Kidney epithelial cell (primary cell): ENCODE measurements at regions not wholly inside any gene's neighbourhood (a gene's known extent, or its start where the extent isn't known, plus 50 kb on each side); places are given as distances from the start of the nearest gene placed in this dataset.
A peak's percentile ranks its signal among the peaks of the same experiment; 100 is the strongest.

ENCODE experiments used
- DNase-seq: peaks from one replicate; pipeline ENCODE4 v3.0.0-alpha.2; 2010; ENCODE audit warnings: low read depth
- H3K27me3 ChIP-seq: 2 replicates; pipeline ENCODE4 v1.6.0; 2011; ENCODE audit warnings: low read length; ENCODE audit not compliant: control insufficient read depth, insufficient read depth
- H3K36me3 ChIP-seq: 2 replicates; pipeline ENCODE4 v1.5.1; 2011; ENCODE audit warnings: low read length; ENCODE audit not compliant: control insufficient read depth, insufficient read depth
- H3K4me3 ChIP-seq: 2 replicates; pipeline ENCODE4 v1.5.1; 2011; ENCODE audit warnings: low read depth, mild to moderate bottlenecking, control low read depth, low read length
- TF ChIP-seq, protein P1 (sequence below): IDR thresholded peaks from 2 replicates; pipeline ENCODE4 v1.5.1; 2011; ENCODE audit warnings: mild to moderate bottlenecking, moderate library complexity, low read length, control low read depth, inconsistent platforms; ENCODE audit not compliant: insufficient read depth, poor library complexity, severe bottlenecking

GRCh38 chr2:225340923-225341322 lies 58.6 kb upstream of the NYAP2 start:
- Histone ChIP-seq H3K27me3 (no peaks in the 10 kb centered on the region), H3K36me3 (no peaks in the 10 kb centered on the region), H3K4me3 (no peak overlapping the region)
- TF ChIP-seq, protein P1, sequence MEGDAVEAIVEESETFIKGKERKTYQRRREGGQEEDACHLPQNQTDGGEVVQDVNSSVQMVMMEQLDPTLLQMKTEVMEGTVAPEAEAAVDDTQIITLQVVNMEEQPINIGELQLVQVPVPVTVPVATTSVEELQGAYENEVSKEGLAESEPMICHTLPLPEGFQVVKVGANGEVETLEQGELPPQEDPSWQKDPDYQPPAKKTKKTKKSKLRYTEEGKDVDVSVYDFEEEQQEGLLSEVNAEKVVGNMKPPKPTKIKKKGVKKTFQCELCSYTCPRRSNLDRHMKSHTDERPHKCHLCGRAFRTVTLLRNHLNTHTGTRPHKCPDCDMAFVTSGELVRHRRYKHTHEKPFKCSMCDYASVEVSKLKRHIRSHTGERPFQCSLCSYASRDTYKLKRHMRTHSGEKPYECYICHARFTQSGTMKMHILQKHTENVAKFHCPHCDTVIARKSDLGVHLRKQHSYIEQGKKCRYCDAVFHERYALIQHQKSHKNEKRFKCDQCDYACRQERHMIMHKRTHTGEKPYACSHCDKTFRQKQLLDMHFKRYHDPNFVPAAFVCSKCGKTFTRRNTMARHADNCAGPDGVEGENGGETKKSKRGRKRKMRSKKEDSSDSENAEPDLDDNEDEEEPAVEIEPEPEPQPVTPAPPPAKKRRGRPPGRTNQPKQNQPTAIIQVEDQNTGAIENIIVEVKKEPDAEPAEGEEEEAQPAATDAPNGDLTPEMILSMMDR = no peak
- DNase-seq = no peak

GRCh38 chr2:225337183-225337582 lies 62.3 kb upstream of the NYAP2 start:
- TF ChIP-seq, protein P1 = no peak
- peak; percentile 78 for DNase-seq
- no peaks in the 10 kb centered on the region for H3K27me3 ChIP-seq
- H3K36me3 ChIP-seq = no peaks in the 10 kb centered on the region
- H3K4me3 ChIP-seq = no peak overlapping the region

- Histone ChIP-seq H3K36me3 (no peaks in the 10 kb centered on the region), H3K4me3 (no peak overlapping the region), H3K27me3 (no peaks in the 10 kb centered on the region)
- TF ChIP-seq, protein P1 = no peak
- no peak for DNase-seq
These were observed 65.0 kb upstream of the NYAP2 start for GRCh38 chr2:225334514-225334913.

DNA sequence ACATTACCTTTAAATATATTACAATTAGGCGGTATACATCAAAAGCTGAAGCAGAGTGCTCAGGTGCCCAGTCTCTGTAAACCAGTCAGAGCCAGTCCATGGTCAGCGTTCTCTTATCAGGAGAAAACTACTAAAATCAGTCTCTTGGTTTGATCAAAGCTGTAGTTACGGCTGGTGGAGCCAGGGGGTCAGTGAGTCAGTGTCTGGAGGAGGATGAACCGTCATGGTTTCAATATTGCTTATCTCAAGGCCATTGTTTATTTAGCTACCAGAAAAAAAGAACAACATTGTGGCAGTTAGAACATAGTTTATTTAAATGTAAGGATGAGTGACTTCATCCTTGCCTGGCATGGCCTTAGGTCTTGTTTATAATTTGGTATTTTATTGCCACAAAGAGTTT lies 71.3 kb upstream of the NYAP2 start:
- peak; percentile 38 for DNase-seq

DNA sequence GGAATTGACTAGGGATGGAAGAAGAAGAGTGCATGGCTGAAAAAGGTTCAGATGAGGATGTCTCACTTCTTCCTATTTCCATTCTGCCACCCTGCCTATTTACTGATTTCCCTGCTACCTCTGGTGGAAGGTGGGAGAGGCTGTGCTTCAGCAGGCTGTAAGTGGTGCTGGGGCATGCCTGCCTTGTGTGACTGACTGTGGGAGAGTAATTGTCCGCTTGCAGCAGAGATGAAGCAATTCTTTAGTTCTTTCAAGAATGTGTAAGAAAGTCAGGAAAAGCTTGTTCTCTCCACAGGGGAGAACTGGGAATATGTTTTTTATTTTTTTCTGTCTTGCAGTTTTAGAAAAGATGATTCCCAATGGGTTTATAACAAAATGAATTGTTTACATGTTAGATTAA lies 72.5 kb upstream of the NYAP2 start:
- TF ChIP-seq, protein P1 = no peak
- Histone ChIP-seq H3K36me3 (no peaks in the 10 kb centered on the region), H3K4me3 (no peak overlapping the region), H3K27me3 (no peaks in the 10 kb centered on the region)
- DNase-seq = peak; percentile 2

More for the DNA sequence above, 71.3 kb upstream of the NYAP2 start:
- H3K27me3 ChIP-seq = no peaks in the 10 kb centered on the region
- H3K36me3 ChIP-seq = no peaks in the 10 kb centered on the region
- no peak overlapping the region for H3K4me3 ChIP-seq
- TF ChIP-seq, protein P1 = no peak

DNA sequence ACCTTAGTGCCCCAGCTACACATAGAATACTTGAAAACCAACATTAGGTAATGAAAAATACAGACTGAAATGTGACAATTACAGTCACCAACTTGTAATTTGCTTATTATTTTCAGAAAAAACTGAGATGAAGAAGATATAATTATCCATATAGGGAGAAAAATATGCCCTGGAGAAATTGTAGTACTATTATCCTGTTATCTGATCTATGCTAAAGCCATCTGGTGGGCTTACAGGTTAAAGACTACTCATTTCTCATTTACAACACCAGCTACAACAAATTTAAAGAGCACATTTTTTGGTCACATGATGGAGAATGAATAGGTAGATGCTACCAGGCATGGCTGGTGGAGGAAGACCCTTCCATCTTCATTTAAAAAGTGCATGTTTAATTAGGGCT lies 79.6 kb upstream of the NYAP2 start:
- TF ChIP-seq, protein P1 = no peak
- H3K36me3 ChIP-seq = no peaks in the 10 kb centered on the region
- DNase-seq = no peak
- H3K27me3 ChIP-seq = no peaks in the 10 kb centered on the region
- no peak overlapping the region for H3K4me3 ChIP-seq
